ENCODE measurements at regions not wholly inside any gene's neighbourhood (a gene's known extent, or its start where the extent isn't known, plus 50 kb on each side); places are given as distances from the start of the nearest gene placed in this dataset.

GRCh38 chr3:6508410-6508759, 352.5 kb upstream of the GRM7 start:
- Histone ChIP-seq H3K9me3 (peaks cover 0 to 9% (median 0%) of the 10 kb centered on the region in 12 donors), H3K36me3 (no peaks in the 10 kb centered on the region), H3K4me1 (no peaks in the 10 kb centered on the region), H3K27me3 (no peaks in the 10 kb centered on the region), H3K27ac (no peak overlapping the region), H3K4me3 (no peak overlapping the region)
- TF ChIP-seq POLR2A (IDR thresholded peaks at IDR 0.05), result no peak
- no peak for TF ChIP-seq CTCF (IDR thresholded peaks at IDR 0.05)
- WGBS, 4 donors, result 55 to 67% (median 60%) methylated on average over 2 of the region's 2 CpGs
- ATAC-seq (no peak), DNase-seq (no peak)
- intact Hi-C loops (cut with DNase I), result loop anchor here in 1 of 10 donors (5.0 kb wide), 1 partner anchor 139 kb away; no protein-coding TSS in a partner anchor

- Histone ChIP-seq H3K27me3 (no peaks in the 10 kb centered on the region), H3K4me1 (no peaks in the 10 kb centered on the region), H3K36me3 (no peaks in the 10 kb centered on the region), H3K9me3 (peaks cover 0 to 9% (median 0%) of the 10 kb centered on the region in 12 donors), H3K27ac (no peak overlapping the region), H3K4me3 (no peak overlapping the region)
- no peak for TF ChIP-seq POLR2A (IDR thresholded peaks at IDR 0.05)
- TF ChIP-seq CTCF (IDR thresholded peaks at IDR 0.05), result no peak
- 74 to 76% (median 74%) methylated on average over 4 of the region's 4 CpGs for WGBS, 4 donors
- intact Hi-C loops (cut with DNase I), result loop anchor here in 1 of 10 donors (5.0 kb wide), 1 partner anchor 138 kb away; no protein-coding TSS in a partner anchor
- no peak for ATAC-seq
- no peak for DNase-seq
Observed at GRCh38 chr3:6509576-6509975, 351.3 kb upstream of the GRM7 start.

- Histone ChIP-seq H3K4me1 (no peaks in the 10 kb centered on the region), H3K9me3 (peaks cover 0 to 6% (median 0%) of the 10 kb centered on the region in 12 donors), H3K27ac (no peak overlapping the region), H3K4me3 (no peak overlapping the region), H3K36me3 (no peaks in the 10 kb centered on the region), H3K27me3 (no peaks in the 10 kb centered on the region)
- ATAC-seq (no peak), DNase-seq (no peak)
- intact Hi-C loops (cut with DNase I), result no loop called here
- 54 to 59% (median 56%) methylated on average over 1 of the region's 1 CpG for WGBS, 4 donors
- no peak for TF ChIP-seq CTCF (IDR thresholded peaks at IDR 0.05)
- no peak for TF ChIP-seq POLR2A (IDR thresholded peaks at IDR 0.05)
Observed at GRCh38 chr3:6510713-6511112, 350.2 kb upstream of the GRM7 start.

- no peak overlapping the region for H3K4me3 ChIP-seq
- no peak for TF ChIP-seq POLR2A (IDR thresholded peaks at IDR 0.05)
- TF ChIP-seq CTCF (IDR thresholded peaks at IDR 0.05), result no peak
- no peaks in the 10 kb centered on the region for H3K36me3 ChIP-seq
- intact Hi-C loops (cut with DNase I), result no loop called here
- no peak for ATAC-seq
- WGBS, 4 donors, result 51 to 77% (median 66%) methylated on average over 2 of the region's 2 CpGs
- no peaks in the 10 kb centered on the region for H3K4me1 ChIP-seq
- no peak for DNase-seq
- no peaks in the 10 kb centered on the region for H3K27me3 ChIP-seq
- H3K27ac ChIP-seq, result no peak overlapping the region
- peaks cover 0 to 5% (median 0%) of the 10 kb centered on the region in 12 donors for H3K9me3 ChIP-seq
Observed at GRCh38 chr3:6512172-6512800, 348.6 kb upstream of the GRM7 start.
